H9 (cell line): ENCODE measurements at regions not wholly inside any gene's neighbourhood (a gene's known extent, or its start where the extent isn't known, plus 50 kb on each side); places are given as distances from the start of the nearest gene placed in this dataset.

Experiments used
- DNase-seq: peaks from one replicate; pipeline ENCODE4 v3.0.0-alpha.2; 2017
- H2AFZ ChIP-seq: one replicate; pipeline ENCODE4 v1.6.1; 2013; ENCODE audit warnings: mild to moderate bottlenecking, low read length, control low read depth, moderate library complexity
- H2AK5ac ChIP-seq: 2 replicates; pipeline ENCODE4 v1.6.1; 2013; ENCODE audit warnings: low read length, control low read depth, mixed read lengths; ENCODE audit not compliant: insufficient read length
- H2BK120ac ChIP-seq: one replicate; pipeline ENCODE4 v1.6.1; 2013; ENCODE audit warnings: low read depth, mild to moderate bottlenecking, low read length, control low read depth, inconsistent platforms; ENCODE audit not compliant: poor library complexity, severe bottlenecking
- H2BK12ac ChIP-seq: 2 replicates; pipeline ENCODE4 v1.6.1; 2013; ENCODE audit warnings: low read length, control low read depth, mixed read lengths, low read depth; ENCODE audit not compliant: insufficient read length
- H2BK15ac ChIP-seq: 2 replicates; pipeline ENCODE4 v1.6.1; 2013; ENCODE audit warnings: low read depth, low read length, control low read depth
- H2BK20ac ChIP-seq: one replicate; pipeline ENCODE4 v1.6.1; 2013; ENCODE audit warnings: low read depth, mild to moderate bottlenecking, low read length, control low read depth, inconsistent platforms; ENCODE audit not compliant: poor library complexity, severe bottlenecking
- H2BK5ac ChIP-seq: 2 replicates; pipeline ENCODE4 v1.6.1; 2013; ENCODE audit warnings: low read length, control low read depth, mixed read lengths; ENCODE audit not compliant: insufficient read length
- H3K14ac ChIP-seq: 2 replicates; pipeline ENCODE4 v1.6.1; 2013; ENCODE audit warnings: low read length, control low read depth; ENCODE audit not compliant: insufficient read depth
- H3K18ac ChIP-seq: 2 replicates; pipeline ENCODE4 v1.6.1; 2013; ENCODE audit warnings: low read depth, mild to moderate bottlenecking, mixed read lengths, low read length, control low read depth; ENCODE audit not compliant: insufficient read length
- H3K23ac ChIP-seq: 2 replicates; pipeline ENCODE4 v1.6.1; 2013; ENCODE audit warnings: low read length, control low read depth, mixed read lengths, low read depth; ENCODE audit not compliant: insufficient read length
- H3K23me2 ChIP-seq: 2 replicates; pipeline ENCODE4 v1.6.1; 2013; ENCODE audit warnings: low read depth, mild to moderate bottlenecking, mixed read lengths, low read length, control low read depth; ENCODE audit not compliant: insufficient read length, poor library complexity, severe bottlenecking
- H3K27ac ChIP-seq: 2 replicates; pipeline ENCODE4 v1.5.1; 2013; ENCODE audit warnings: low read length, control low read depth, mixed read lengths, low read depth; ENCODE audit not compliant: insufficient read length
- H3K27me3 ChIP-seq: 2 replicates; pipeline ENCODE4 v1.6.1; 2013; ENCODE audit warnings: low read length, control low read depth, inconsistent platforms; ENCODE audit not compliant: insufficient read depth
- H3K4ac ChIP-seq: 2 replicates; pipeline ENCODE4 v1.6.1; 2013; ENCODE audit warnings: low read depth, mild to moderate bottlenecking, control low read depth, inconsistent platforms, low read length, moderate library complexity
- H3K4me1 ChIP-seq: 2 replicates; pipeline ENCODE4 v1.6.1; 2013; ENCODE audit warnings: low read length, control low read depth, inconsistent platforms; ENCODE audit not compliant: insufficient read depth
- H3K4me2 ChIP-seq: 2 replicates; pipeline ENCODE4 v1.6.1; 2013; ENCODE audit warnings: low read length, control low read depth, mixed read lengths; ENCODE audit not compliant: insufficient read length, insufficient read depth
- H3K56ac ChIP-seq: 2 replicates; pipeline ENCODE4 v1.6.1; 2013; ENCODE audit warnings: low read depth, mild to moderate bottlenecking, mixed read lengths, low read length, control low read depth; ENCODE audit not compliant: insufficient read length
- H3K79me1 ChIP-seq: 2 replicates; pipeline ENCODE4 v1.6.1; 2013; ENCODE audit warnings: low read depth, mild to moderate bottlenecking, moderate library complexity, low read length, control low read depth, inconsistent platforms; ENCODE audit not compliant: insufficient read depth, poor library complexity, severe bottlenecking
- H3K79me2 ChIP-seq: 2 replicates; pipeline ENCODE4 v1.6.1; 2013; ENCODE audit warnings: low read length, control low read depth, inconsistent platforms; ENCODE audit not compliant: insufficient read depth
- H3K9ac ChIP-seq: 2 replicates; pipeline ENCODE4 v1.6.1; 2013; ENCODE audit warnings: low read length, control low read depth, mixed read lengths; ENCODE audit not compliant: insufficient read length; ENCODE audit errors: extremely low read depth
- H3K9me3 ChIP-seq: one replicate; pipeline ENCODE4 v1.6.1; 2013; ENCODE audit warnings: low read depth, low read length, inconsistent platforms; ENCODE audit not compliant: control insufficient read depth
- H3T11ph ChIP-seq: one replicate; pipeline ENCODE4 v1.6.1; 2013; ENCODE audit warnings: mild to moderate bottlenecking, low read length, control low read depth, inconsistent platforms
- H4K20me1 ChIP-seq: one replicate; pipeline ENCODE4 v1.6.1; 2013; ENCODE audit not compliant: control insufficient read depth, insufficient read length, insufficient read depth
- H4K5ac ChIP-seq: 2 replicates; pipeline ENCODE4 v1.6.1; 2013; ENCODE audit warnings: low read depth, mild to moderate bottlenecking, mixed read lengths, low read length, control low read depth; ENCODE audit not compliant: insufficient read length
- H4K8ac ChIP-seq: replicated peaks from 2 replicates; pipeline ENCODE4 v1.6.1; 2013; ENCODE audit warnings: low read length, control low read depth, mixed read lengths, low read depth; ENCODE audit not compliant: insufficient read length
- H4K91ac ChIP-seq: 2 replicates; pipeline ENCODE4 v1.6.1; 2013; ENCODE audit warnings: low read depth, mild to moderate bottlenecking, moderate library complexity, mixed read lengths, low read length, control low read depth; ENCODE audit not compliant: insufficient read length
- H3K27ac Mint-ChIP-seq, 3 experiments: 2 replicates in 2 of 3; 3 replicates in 1 of 3; pipeline ENCODE4 v1.8.0; 2020 to 2021; ENCODE audit warnings: mixed read lengths in 3 of 3, mild to moderate bottlenecking in 1 of 3, moderate library complexity in 1 of 3
- H3K27me3 Mint-ChIP-seq: 2 replicates; pipeline ENCODE4 v1.8.0; 2021; ENCODE audit warnings: low read depth, mild to moderate bottlenecking, moderate library complexity, mixed read lengths
- H3K36me3 Mint-ChIP-seq, 3 experiments: 2 replicates in 2 of 3; 3 replicates in 1 of 3; pipeline ENCODE4 v1.8.0; 2020 to 2021; ENCODE audit warnings: low read depth in 3 of 3, mixed read lengths in 3 of 3; ENCODE audit not compliant: insufficient read depth in 1 of 3
- H3K4me1 Mint-ChIP-seq, 2 experiments: 2 replicates each; pipeline ENCODE4 v1.8.0; 2020; ENCODE audit warnings: mixed read lengths in 2 of 2
- H3K4me3 Mint-ChIP-seq, 2 experiments: 2 replicates in 1 of 2; 3 replicates in 1 of 2; pipeline ENCODE4 v1.8.0; 2020 to 2021; ENCODE audit warnings: mild to moderate bottlenecking in 2 of 2, mixed read lengths in 2 of 2, moderate library complexity in 1 of 2
- H3K9me3 Mint-ChIP-seq, 2 experiments: 2 replicates in 1 of 2; 3 replicates in 1 of 2; pipeline ENCODE4 v1.8.0; 2020; ENCODE audit warnings: mild to moderate bottlenecking in 2 of 2, mixed read lengths in 2 of 2, moderate library complexity in 1 of 2
- WGBS: extraction: QIAGEN DNeasy Blood & Tissue Kit; methylation state at CpG from one replicate; pipeline ENCODE4 v1.1.7; 2013; ENCODE audit warnings: missing lambda C conversion rate, low lambda C conversion rate, mixed read lengths; ENCODE audit not compliant: insufficient read length; ENCODE audit errors: extremely low coverage; 5-methylcytosine and 5-hydroxymethylcytosine counted together
- TF ChIP-seq, protein P1 (sequence below): fragments of 200-600 bp; sonication (generic); conservative IDR thresholded peaks from 3 replicates; pipeline ENCODE4 v1.8.0; 2021; ENCODE audit warnings: antibody characterized with exemption, mild to moderate bottlenecking

DNA sequence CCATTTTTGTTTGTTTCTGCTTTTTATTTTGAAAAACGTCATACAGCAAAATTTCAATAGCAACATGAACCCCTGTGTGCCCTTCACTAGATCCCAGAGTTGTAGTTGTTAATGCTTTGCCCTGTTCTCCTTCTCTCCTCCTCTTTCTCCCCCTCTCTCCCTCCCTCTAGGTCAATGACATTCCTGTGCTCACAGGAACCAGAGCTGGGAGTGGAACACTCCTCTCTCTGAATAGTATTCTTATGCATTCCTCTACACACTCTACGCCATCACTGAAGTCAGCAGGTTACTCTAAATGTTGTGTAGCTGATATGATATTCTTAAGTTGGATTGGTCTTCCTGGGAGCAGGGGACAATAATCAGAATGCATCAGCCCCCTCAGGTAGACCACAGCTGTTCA is 243.4 kb downstream of the SYK start:
- no peak overlapping the region for H2BK12ac ChIP-seq
- H3K79me2 ChIP-seq, result no peaks in the 10 kb centered on the region
- H4K8ac ChIP-seq, result no peak overlapping the region
- H3K4me2 ChIP-seq, result no peak overlapping the region
- Mint-ChIP-seq H3K4me3 (no peak overlapping the region), H3K36me3 (no peaks in the 10 kb centered on the region; a peak in 1 of 7 replicates), H3K9me3 (no peaks in the 10 kb centered on the region; a peak in 1 of 5 replicates), H3K4me1 (peaks cover 12 to 29% of the 10 kb centered on the region in 2 experiments), H3K27ac (no peak overlapping the region; a peak in 1 of 7 replicates), H3K27me3 (0 out of 2 replicates have a peak, but pooled peaks cover 2% of the 10 kb centered on the region)
- no peak overlapping the region for H2BK15ac ChIP-seq
- H3K14ac ChIP-seq, result no peak overlapping the region; the same call in 1 of the 2 replicates
- no CpG with 5 or more reads among the region's 2 CpGs for WGBS
- TF ChIP-seq, protein P1, sequence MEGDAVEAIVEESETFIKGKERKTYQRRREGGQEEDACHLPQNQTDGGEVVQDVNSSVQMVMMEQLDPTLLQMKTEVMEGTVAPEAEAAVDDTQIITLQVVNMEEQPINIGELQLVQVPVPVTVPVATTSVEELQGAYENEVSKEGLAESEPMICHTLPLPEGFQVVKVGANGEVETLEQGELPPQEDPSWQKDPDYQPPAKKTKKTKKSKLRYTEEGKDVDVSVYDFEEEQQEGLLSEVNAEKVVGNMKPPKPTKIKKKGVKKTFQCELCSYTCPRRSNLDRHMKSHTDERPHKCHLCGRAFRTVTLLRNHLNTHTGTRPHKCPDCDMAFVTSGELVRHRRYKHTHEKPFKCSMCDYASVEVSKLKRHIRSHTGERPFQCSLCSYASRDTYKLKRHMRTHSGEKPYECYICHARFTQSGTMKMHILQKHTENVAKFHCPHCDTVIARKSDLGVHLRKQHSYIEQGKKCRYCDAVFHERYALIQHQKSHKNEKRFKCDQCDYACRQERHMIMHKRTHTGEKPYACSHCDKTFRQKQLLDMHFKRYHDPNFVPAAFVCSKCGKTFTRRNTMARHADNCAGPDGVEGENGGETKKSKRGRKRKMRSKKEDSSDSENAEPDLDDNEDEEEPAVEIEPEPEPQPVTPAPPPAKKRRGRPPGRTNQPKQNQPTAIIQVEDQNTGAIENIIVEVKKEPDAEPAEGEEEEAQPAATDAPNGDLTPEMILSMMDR, result no peak
- H2AK5ac ChIP-seq, result no peak overlapping the region
- DNase-seq, result no peak
- H2BK20ac ChIP-seq, result no peak overlapping the region
- no peak overlapping the region for H4K91ac ChIP-seq
- H3K79me1 ChIP-seq, result no peaks in the 10 kb centered on the region
- no peak overlapping the region for H3K27ac ChIP-seq
- no peak overlapping the region for H3K23ac ChIP-seq
- H4K20me1 ChIP-seq, result no peaks in the 10 kb centered on the region
- H3K23me2 ChIP-seq, result no peaks in the 10 kb centered on the region
- no peak overlapping the region for H3K18ac ChIP-seq
- no peak overlapping the region for H3K4ac ChIP-seq
- no peak overlapping the region for H4K5ac ChIP-seq
- no peaks in the 10 kb centered on the region for H3K9me3 ChIP-seq
- no peak overlapping the region for H3K9ac ChIP-seq
- no peaks in the 10 kb centered on the region; the same call in none of the 2 replicates for H3K4me1 ChIP-seq
- no peak overlapping the region for H3K56ac ChIP-seq
- no peak overlapping the region for H2AFZ ChIP-seq
- H2BK120ac ChIP-seq, result no peak overlapping the region
- H3T11ph ChIP-seq, result no peak overlapping the region
- no peaks in the 10 kb centered on the region for H3K27me3 ChIP-seq
- H2BK5ac ChIP-seq, result no peak overlapping the region
